Suppressor macrophage treated with lipopolysaccharide for 1 hour (primary cell): ENCODE measurements at regions not wholly inside any gene's neighbourhood (a gene's known extent, or its start where the extent isn't known, plus 50 kb on each side); places are given as distances from the start of the nearest gene placed in this dataset.

Experiments
- DNase-seq, 3 donors: peaks; one replicate each; pipeline ENCODE4 v3.0.0-alpha.2; 2020 to 2022

- no peak for DNase-seq
Measured at GRCh38 chr20:50258790-50259483, 68.3 kb downstream of the CEBPB start.

GRCh38 chr20:50259705-50260478 lies 69.3 kb downstream of the CEBPB start:
- peak in 1 of 3 donors; percentile 50 for DNase-seq

- peak; percentile 68 to 75 (median 71) for DNase-seq
Measured at GRCh38 chr20:50260479-50261221, 70.0 kb downstream of the CEBPB start.

GRCh38 chr20:50261471-50262212 lies 71.0 kb downstream of the CEBPB start:
- DNase-seq, result peak in 1 of 3 donors; percentile 65

GRCh38 chr20:50263831-50264230 lies 73.2 kb downstream of the CEBPB start:
- DNase-seq, result no peak

GRCh38 chr20:50264534-50265145 lies 74.0 kb downstream of the CEBPB start:
- DNase-seq, result no peak

- no peak for DNase-seq
Measured at GRCh38 chr20:50265245-50265946, 74.8 kb downstream of the CEBPB start.

- no peak for DNase-seq
Measured at GRCh38 chr20:50266293-50267040, 75.8 kb downstream of the CEBPB start.

- DNase-seq, result peak; percentile 79 to 91 (median 88)
Measured at GRCh38 chr20:50267041-50267865, 76.6 kb downstream of the CEBPB start.

- DNase-seq, result no peak
Measured at GRCh38 chr20:50267866-50268219, 77.2 kb downstream of the CEBPB start.

GRCh38 chr20:50269091-50270033 lies 78.7 kb downstream of the CEBPB start:
- peak; percentile 63 to 77 (median 74) for DNase-seq

GRCh38 chr20:50270034-50270395 lies 79.4 kb downstream of the CEBPB start:
- no peak for DNase-seq

- DNase-seq, result peak; percentile 92 to 95 (median 95)
Measured at GRCh38 chr20:50270569-50270968, 79.9 kb downstream of the CEBPB start.

- no peak for DNase-seq
Measured at GRCh38 chr20:50271176-50271575, 80.5 kb downstream of the CEBPB start.

GRCh38 chr20:50271612-50272011 lies 81.0 kb downstream of the CEBPB start:
- DNase-seq, result peak in 1 of 3 donors; percentile 46

- peak; percentile 42 to 79 (median 64) for DNase-seq
Measured at GRCh38 chr20:50272030-50272723, 81.5 kb downstream of the CEBPB start.

GRCh38 chr20:50272724-50273446 lies 82.3 kb downstream of the CEBPB start:
- DNase-seq, result peak in 1 of 3 donors; percentile 21
